A673 (cell line): ENCODE measurements at regions not wholly inside any gene's neighbourhood (a gene's known extent, or its start where the extent isn't known, plus 50 kb on each side); places are given as distances from the start of the nearest gene placed in this dataset.

Experiments used
- BruUV-seq: library from RNA; stranded (reverse); fragments of 400-500 nt; replicated peaks from 2 replicates; lab custom pipeline; 2021; lab: Mats Ljungman, UMichigan
- CTCF ChIA-PET: fragments of 300-600 bp; sonication (Branson Sonifier 250); formaldehyde crosslinking; loops from one replicate; lab custom pipeline; 2022; ENCODE audit warnings: antibody characterized with exemption; lab: Charles Lee
- POLR2A ChIA-PET: fragments of 300-600 bp; sonication (Branson Sonifier 250); formaldehyde crosslinking; loops from one replicate; lab custom pipeline; 2022; ENCODE audit warnings: antibody characterized with exemption; ENCODE audit not compliant: low non-redundant PET; lab: Charles Lee
- DNase-seq: peaks from one replicate; pipeline ENCODE4 v3.0.0-alpha.2; 2015; ENCODE audit warnings: low spot score
- H3K27ac ChIP-seq: fragments of 200-600 bp; sonication (generic); 2 replicates; pipeline ENCODE4 v1.5.1; 2016; ENCODE audit warnings: mixed run types, low read depth, mild to moderate bottlenecking, mixed read lengths, antibody characterized with exemption, low read length; ENCODE audit not compliant: poor library complexity, severe bottlenecking
- H3K27me3 ChIP-seq: fragments of 200-600 bp; sonication (generic); replicated peaks from 2 replicates; pipeline ENCODE4 v1.6.1; 2017; ENCODE audit warnings: mixed run types, low read depth, mild to moderate bottlenecking, mixed read lengths, antibody characterized with exemption, low read length; ENCODE audit not compliant: insufficient read depth, poor library complexity
- H3K36me3 ChIP-seq: fragments of 200-600 bp; sonication (generic); 2 replicates; pipeline ENCODE4 v1.6.1; 2016; ENCODE audit warnings: mixed run types, mild to moderate bottlenecking, mixed read lengths, antibody characterized with exemption, low read length; ENCODE audit not compliant: insufficient read depth, poor library complexity, severe bottlenecking
- H3K4me1 ChIP-seq: fragments of 200-600 bp; sonication (generic); 2 replicates; pipeline ENCODE4 v1.6.1; 2017; ENCODE audit warnings: mixed run types, mild to moderate bottlenecking, mixed read lengths, antibody characterized with exemption, low read length; ENCODE audit not compliant: insufficient read depth, poor library complexity, severe bottlenecking
- H3K4me3 ChIP-seq: fragments of 200-600 bp; sonication (generic); 2 replicates; pipeline ENCODE4 v1.5.1; 2016; ENCODE audit warnings: low read depth, mixed run types, mild to moderate bottlenecking, mixed read lengths, low read length; ENCODE audit not compliant: poor library complexity, severe bottlenecking
- H3K9me3 ChIP-seq: fragments of 200-600 bp; sonication (generic); 2 replicates; pipeline ENCODE4 v1.6.1; 2016; ENCODE audit warnings: mixed run types, low read depth, mild to moderate bottlenecking, mixed read lengths, antibody characterized with exemption, low read length; ENCODE audit not compliant: poor library complexity, severe bottlenecking
- CTCF ChIP-seq: fragments of 300-800, 200-600 bp; sonication (generic); conservative IDR thresholded peaks from 2 replicates; pipeline ENCODE4 v1.5.1; 2017; ENCODE audit warnings: low read depth, mild to moderate bottlenecking, antibody characterized with exemption, low read length, moderate library complexity, mixed read lengths
- EZH2 ChIP-seq: fragments of 200-600 bp; sonication (generic); IDR thresholded peaks from 2 replicates; pipeline ENCODE4 v1.6.1; 2017; ENCODE audit warnings: borderline replicate concordance, low read depth, mild to moderate bottlenecking, mixed read lengths, antibody characterized with exemption, low read length; ENCODE audit not compliant: poor library complexity, severe bottlenecking
- intact Hi-C: fragments of 100-400 bp; cut with micrococcal nuclease; formaldehyde crosslinking; loops from one replicate; pipeline ENCODE4 v1.10.0; 2022; ENCODE audit not compliant: unreplicated experiment

GRCh38 chr16:85491058-85491771, 121.9 kb upstream of the GSE1 start:
- Histone ChIP-seq H3K4me1 (no peaks in the 10 kb centered on the region), H3K4me3 (no peak overlapping the region), H3K27me3 (no peaks in the 10 kb centered on the region), H3K9me3 (no peaks in the 10 kb centered on the region), H3K27ac (no peak overlapping the region), H3K36me3 (no peaks in the 10 kb centered on the region)
- intact Hi-C loops: no loop called here
- ChIA-PET CTCF (interaction anchor here (0.7 kb wide), 1 partner anchor 71 kb away, joined by 6 read pairs; no protein-coding TSS in a partner anchor), POLR2A (no interaction called here)
- no peak for DNase-seq
- peak; percentile 47 for TF ChIP-seq CTCF
- no peak for TF ChIP-seq EZH2
- no TSS peak for BruUV-seq

- no TSS peak for BruUV-seq
- Histone ChIP-seq H3K4me1 (no peaks in the 10 kb centered on the region), H3K27ac (no peak overlapping the region)
These were observed 121.3 kb upstream of the GSE1 start for GRCh38 chr16:85491798-85492294.

GRCh38 chr16:85492295-85492864, 120.7 kb upstream of the GSE1 start:
- CTCF ChIA-PET: no interaction called here
- DNase-seq: no peak
- BruUV-seq: no TSS peak
- Histone ChIP-seq H3K4me1 (no peaks in the 10 kb centered on the region), H3K36me3 (no peaks in the 10 kb centered on the region), H3K27ac (no peak overlapping the region), H3K27me3 (no peaks in the 10 kb centered on the region), H3K9me3 (no peaks in the 10 kb centered on the region), H3K4me3 (no peak overlapping the region)
- POLR2A ChIA-PET: no interaction called here
- no peak for TF ChIP-seq CTCF
- TF ChIP-seq EZH2: no peak
- intact Hi-C loops: no loop called here

More at GRCh38 chr16:85491798-85492294, 121.3 kb upstream of the GSE1 start:
- POLR2A ChIA-PET: no interaction called here
- intact Hi-C loops: no loop called here
- no peak for DNase-seq
- no peak overlapping the region for H3K4me3 ChIP-seq
- H3K9me3 ChIP-seq: no peaks in the 10 kb centered on the region
- CTCF ChIA-PET: no interaction called here
- no peaks in the 10 kb centered on the region for H3K36me3 ChIP-seq
- no peak for TF ChIP-seq EZH2
- TF ChIP-seq CTCF: no peak
- no peaks in the 10 kb centered on the region for H3K27me3 ChIP-seq
